GM12891 (cell line): ENCODE measurements at regions not wholly inside any gene's neighbourhood (a gene's known extent, or its start where the extent isn't known, plus 50 kb on each side); places are given as distances from the start of the nearest gene placed in this dataset.
"Not testable (repeated sequence)": the region's sequence is repeated elsewhere in the genome, so short reads cannot be mapped to it uniquely, and the experiment has no call there.

Experiments
- DNase-seq: peaks from one replicate; pipeline ENCODE4 v3.0.0; 2011; ENCODE audit warnings: low spot score; ENCODE audit not compliant: insufficient read length
- FAIRE-seq: peaks from 2 replicates; lab custom pipeline; 2011; peaks lifted over from hg19 to GRCh38; lab: Jason Lieb, UNC
- PAX5 ChIP-seq: IDR thresholded peaks from 2 replicates; pipeline ENCODE4 v1.6.1; 2011; ENCODE audit warnings: low read length, moderate library complexity, mild to moderate bottlenecking; ENCODE audit not compliant: insufficient read depth, severe bottlenecking
- POLR2A ChIP-seq: IDR thresholded peaks from 2 replicates; pipeline ENCODE4 v1.6.1; 2011; ENCODE audit warnings: low read depth, low read length, control low read depth
- POLR2AphosphoS5 ChIP-seq: IDR thresholded peaks from 2 replicates; pipeline ENCODE4 v1.6.1; 2011; ENCODE audit warnings: low read depth, low read length, control low read depth
- POU2F2 ChIP-seq: IDR thresholded peaks from 2 replicates; pipeline ENCODE4 v1.6.1; 2011; ENCODE audit warnings: low read depth, mild to moderate bottlenecking, control low read depth, low read length, moderate library complexity
- SPI1 ChIP-seq: IDR thresholded peaks from 2 replicates; pipeline ENCODE4 v1.6.1; 2011; ENCODE audit warnings: low read depth, low read length, control low read depth
- TAF1 ChIP-seq: IDR thresholded peaks from 2 replicates; pipeline ENCODE4 v1.6.1; 2011; ENCODE audit warnings: low read depth, low read length, control low read depth

GRCh38 chr12:127118251-127118650 lies 1148.7 kb upstream of the TMEM132C start:
- no peak for TF ChIP-seq SPI1
- no peak for TF ChIP-seq POLR2A
- FAIRE-seq (no peak), DNase-seq (no peak)

GRCh38 chr12:127119600-127120140 lies 1147.3 kb upstream of the TMEM132C start:
- FAIRE-seq: no peak
- TF ChIP-seq POLR2AphosphoS5 (no peak), POLR2A (no peak), SPI1 (no peak), TAF1 (no peak), POU2F2 (no peak), PAX5 (no peak)
- DNase-seq: no peak

GRCh38 chr12:127120851-127121250 lies 1146.1 kb upstream of the TMEM132C start:
- no peak for DNase-seq
- FAIRE-seq: no peak
- TF ChIP-seq SPI1: no peak
- TF ChIP-seq TAF1: no peak
- TF ChIP-seq POLR2A: no peak
- TF ChIP-seq POLR2AphosphoS5: no peak
- TF ChIP-seq POU2F2: no peak
- TF ChIP-seq PAX5: no peak

GRCh38 chr12:127121494-127122084 lies 1145.4 kb upstream of the TMEM132C start:
- DNase-seq (no peak), FAIRE-seq (no peak)
- TF ChIP-seq POLR2AphosphoS5 (no peak), POU2F2 (no peak), TAF1 (no peak), SPI1 (no peak)

GRCh38 chr12:127125607-127126259 lies 1141.2 kb upstream of the TMEM132C start:
- no peak for TF ChIP-seq SPI1
- TF ChIP-seq POLR2AphosphoS5: no peak
- 0 out of 2 replicates have a peak, but pooled peaks have one; percentile 25 for TF ChIP-seq POU2F2
- TF ChIP-seq PAX5: no peak
- DNase-seq (no peak), FAIRE-seq (peak; percentile 80)

- TF ChIP-seq POU2F2: no peak
- TF ChIP-seq POLR2AphosphoS5: no peak
- TF ChIP-seq PAX5: no peak
- TF ChIP-seq TAF1: no peak
- no peak for TF ChIP-seq SPI1
- no peak for TF ChIP-seq POLR2A
- DNase-seq: no peak
- no peak for FAIRE-seq
Measured at GRCh38 chr12:127126260-127126628, 1140.7 kb upstream of the TMEM132C start.

- TF ChIP-seq POLR2AphosphoS5 (no peak), SPI1 (no peak), TAF1 (no peak), POU2F2 (no peak), POLR2A (no peak), PAX5 (no peak)
- DNase-seq: no peak
- FAIRE-seq: no peak
Measured at GRCh38 chr12:127127897-127128296, 1139.1 kb upstream of the TMEM132C start.

GRCh38 chr12:127130506-127131124 lies 1136.4 kb upstream of the TMEM132C start:
- FAIRE-seq (no peak), DNase-seq (no peak)
- TF ChIP-seq SPI1: no peak
- TF ChIP-seq PAX5: no peak
- TF ChIP-seq POLR2AphosphoS5: no peak
- no peak for TF ChIP-seq TAF1
- TF ChIP-seq POU2F2: no peak
- TF ChIP-seq POLR2A: no peak

- DNase-seq (no peak), FAIRE-seq (no peak)
- TF ChIP-seq PAX5 (no peak), POLR2A (no peak), POLR2AphosphoS5 (no peak), POU2F2 (no peak), SPI1 (no peak), TAF1 (no peak)
Measured at GRCh38 chr12:127133675-127134335, 1133.2 kb upstream of the TMEM132C start.

GRCh38 chr12:127140864-127141484 lies 1126.0 kb upstream of the TMEM132C start:
- DNase-seq, FAIRE-seq: not testable (repeated sequence)
